GM21381 (cell line): ENCODE measurements at regions not wholly inside any gene's neighbourhood (a gene's known extent, or its start where the extent isn't known, plus 50 kb on each side); places are given as distances from the start of the nearest gene placed in this dataset.

ENCODE experiments used
- ATAC-seq: cut with Tn5 transposase; IDR thresholded peaks from one replicate; pipeline ENCODE4 v1.9.1; 2021; ENCODE audit warnings: mild to moderate bottlenecking, moderate library complexity; ENCODE audit not compliant: unreplicated experiment

DNA sequence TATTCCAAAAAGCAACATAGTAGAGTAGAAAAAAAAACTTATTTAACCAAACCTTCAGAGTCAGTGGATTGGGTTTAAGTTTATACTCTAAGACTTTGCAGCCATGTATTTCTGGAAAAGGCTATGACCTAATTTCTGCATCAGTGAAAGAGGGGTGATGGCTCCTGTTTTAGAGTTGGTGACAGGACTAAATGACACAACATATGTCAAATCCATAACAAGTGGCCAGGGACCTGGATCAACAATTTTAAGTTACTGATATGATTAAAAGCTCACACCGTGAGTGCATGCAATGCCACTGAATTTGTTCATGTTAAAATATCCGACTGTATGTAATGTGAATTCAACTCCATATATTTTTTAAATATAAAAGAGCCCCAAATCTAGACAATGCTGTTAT, 390.6 kb downstream of the TNS3 start:
- ATAC-seq = no peak

DNA sequence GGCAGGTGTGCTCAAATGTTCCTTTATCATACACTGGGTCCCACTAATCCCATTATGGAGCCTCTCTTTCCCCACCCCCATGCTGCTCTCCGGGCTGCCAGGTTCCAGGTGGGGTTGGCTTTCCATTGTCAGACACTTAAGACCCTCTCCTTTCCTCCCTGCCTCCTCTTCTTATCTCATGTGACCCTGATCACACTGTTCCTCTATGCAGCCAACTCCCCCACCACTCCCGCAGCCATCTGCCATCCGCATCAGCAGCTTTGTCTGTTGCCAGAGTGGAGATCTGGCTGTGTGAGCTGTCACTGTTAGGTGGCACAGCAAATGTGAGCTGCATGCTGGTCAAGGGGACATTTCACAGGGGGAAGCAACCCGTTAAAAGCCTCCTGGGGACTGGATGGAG, 391.4 kb downstream of the TNS3 start:
- no peak for ATAC-seq

DNA sequence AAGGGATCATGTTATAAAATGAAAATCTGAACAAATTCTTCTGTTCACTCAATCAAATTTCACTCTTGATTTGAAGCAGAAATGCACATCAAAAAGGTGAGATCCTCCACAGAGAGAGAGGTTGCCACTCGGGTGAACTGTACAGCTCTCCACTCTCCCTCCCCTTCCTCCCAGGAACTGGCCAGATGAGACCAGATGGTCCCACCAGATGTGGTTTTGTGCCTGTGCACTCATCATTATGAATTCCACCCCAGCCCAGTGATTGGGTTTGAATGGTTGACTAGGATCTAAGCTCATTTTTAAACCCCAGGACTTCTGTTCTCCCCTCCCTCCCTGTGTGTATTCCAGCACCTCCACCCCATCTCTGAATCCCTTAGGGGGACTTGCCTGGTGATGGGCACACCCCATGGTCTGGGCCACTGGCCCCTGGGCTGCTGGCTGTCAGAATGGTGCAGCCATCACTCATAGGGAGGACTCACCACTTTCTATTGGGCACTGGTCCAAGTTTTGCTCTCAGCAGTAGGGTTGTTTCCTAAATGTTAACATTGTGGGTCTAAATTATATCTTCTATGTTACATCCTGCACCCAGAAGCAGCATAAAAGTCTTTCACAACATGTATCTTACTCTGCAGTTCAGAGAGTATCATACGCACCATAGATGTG, 393.1 kb downstream of the TNS3 start:
- no peak for ATAC-seq

DNA sequence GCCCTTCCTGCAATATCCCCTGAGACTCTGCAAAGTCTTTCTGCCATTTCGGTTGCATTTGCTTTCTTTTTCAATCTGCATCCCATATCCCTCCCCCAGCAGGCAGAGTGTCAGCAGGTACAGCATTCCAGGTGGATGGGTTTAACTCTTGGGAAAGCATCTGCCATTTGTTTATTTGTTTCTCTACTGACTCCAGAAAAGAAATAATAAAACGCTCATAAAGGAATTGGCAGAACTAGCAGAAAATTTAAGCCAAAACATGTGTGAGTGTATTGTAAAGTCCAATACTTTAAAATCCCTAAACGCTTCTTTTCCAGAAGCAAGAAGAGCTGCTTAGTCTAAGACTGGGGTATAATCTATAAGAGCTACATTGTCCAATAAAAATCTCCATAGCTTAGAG, 393.8 kb downstream of the TNS3 start:
- no peak for ATAC-seq

DNA sequence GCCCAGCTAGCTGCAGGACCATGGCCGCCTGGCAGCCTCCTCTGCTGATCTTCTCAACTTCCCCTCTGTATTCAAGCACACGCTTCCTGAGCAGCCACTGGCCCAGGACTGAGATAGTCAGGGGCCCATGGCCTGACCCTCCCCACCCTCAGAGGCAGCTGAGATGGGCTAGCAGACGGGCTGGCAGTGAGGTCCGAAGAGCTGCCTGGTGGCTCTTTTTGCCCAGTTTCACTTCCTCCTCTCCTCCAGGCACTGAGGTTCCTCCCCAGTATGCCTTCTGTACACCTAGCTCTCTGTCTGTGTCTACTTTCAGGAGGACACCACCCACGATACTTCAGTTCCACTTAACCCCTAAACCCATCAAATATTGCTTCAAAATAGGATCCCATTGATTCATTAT, 395.6 kb downstream of the TNS3 start:
- ATAC-seq = peak; percentile 90

DNA sequence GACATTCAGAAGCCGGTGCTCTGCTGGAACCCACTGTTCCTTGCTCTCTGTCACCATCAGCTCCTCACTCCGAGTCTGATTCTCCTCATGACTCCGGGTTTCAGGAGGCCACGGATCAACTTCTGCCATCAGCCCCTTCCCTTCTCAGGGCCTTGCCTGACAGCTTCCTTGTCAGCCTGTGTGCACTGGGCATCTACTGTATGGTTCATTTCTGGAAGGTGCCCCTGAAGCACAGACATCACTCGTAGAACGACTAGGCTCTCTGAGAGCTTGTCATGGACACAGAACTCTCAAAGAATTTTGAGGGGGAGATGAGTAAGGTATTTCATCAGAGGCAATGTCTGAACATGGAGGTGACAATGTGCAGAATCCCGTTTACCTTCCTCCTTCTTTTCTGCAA, 396.1 kb downstream of the TNS3 start:
- ATAC-seq = peak; percentile 6

DNA sequence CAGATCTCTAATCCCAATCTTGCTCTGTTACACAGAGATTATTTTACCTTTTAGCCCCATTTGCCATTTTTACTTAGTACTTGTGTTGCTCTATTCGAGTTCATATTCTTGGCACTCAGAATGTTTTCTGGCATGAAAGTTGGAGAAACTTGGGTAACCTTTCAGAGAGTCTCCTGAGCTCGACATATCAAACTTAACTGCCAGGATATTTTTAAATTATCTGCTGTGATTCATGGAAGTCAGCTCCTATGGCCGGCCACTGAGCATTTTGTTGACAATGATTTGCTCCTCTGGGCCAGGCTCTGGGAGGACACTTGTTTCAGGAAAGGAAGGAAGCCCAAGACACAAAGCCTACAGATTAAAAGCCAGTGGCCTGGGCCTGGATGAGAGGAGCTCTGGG, 396.7 kb downstream of the TNS3 start:
- no peak for ATAC-seq

DNA sequence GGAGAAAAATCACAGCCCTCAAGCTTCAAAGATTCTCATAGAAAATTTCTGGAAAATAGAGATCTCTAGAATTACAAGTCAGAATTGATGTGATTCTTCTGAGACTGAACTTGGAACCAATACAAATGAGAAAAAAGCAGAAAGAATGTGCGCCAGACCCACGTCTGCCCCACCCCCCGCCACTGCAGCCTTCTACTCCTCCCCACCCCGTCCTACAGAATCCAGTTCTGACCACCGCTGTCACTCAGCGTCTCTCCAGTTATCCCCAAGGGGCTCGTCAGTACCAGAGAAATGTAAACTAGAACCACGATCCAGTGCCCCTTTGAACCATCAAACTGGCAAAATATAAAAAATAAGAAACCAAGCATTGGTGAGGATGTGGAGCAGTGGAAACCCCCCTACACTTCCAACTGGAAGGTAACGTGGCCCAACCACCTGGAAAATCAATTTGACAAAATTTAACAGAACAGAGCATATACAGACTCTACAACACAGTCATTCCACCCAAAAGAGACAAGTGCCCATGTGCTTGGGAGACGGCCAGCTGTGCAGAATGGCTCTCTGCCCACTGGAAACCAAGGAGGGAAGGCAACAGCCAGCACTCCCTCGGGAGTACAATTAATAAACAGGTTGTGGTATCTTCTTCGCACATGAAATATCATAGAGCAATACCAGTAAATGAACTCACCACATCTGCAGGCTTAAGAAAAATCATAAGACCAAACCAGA, 397.9 kb downstream of the TNS3 start:
- no peak for ATAC-seq

DNA sequence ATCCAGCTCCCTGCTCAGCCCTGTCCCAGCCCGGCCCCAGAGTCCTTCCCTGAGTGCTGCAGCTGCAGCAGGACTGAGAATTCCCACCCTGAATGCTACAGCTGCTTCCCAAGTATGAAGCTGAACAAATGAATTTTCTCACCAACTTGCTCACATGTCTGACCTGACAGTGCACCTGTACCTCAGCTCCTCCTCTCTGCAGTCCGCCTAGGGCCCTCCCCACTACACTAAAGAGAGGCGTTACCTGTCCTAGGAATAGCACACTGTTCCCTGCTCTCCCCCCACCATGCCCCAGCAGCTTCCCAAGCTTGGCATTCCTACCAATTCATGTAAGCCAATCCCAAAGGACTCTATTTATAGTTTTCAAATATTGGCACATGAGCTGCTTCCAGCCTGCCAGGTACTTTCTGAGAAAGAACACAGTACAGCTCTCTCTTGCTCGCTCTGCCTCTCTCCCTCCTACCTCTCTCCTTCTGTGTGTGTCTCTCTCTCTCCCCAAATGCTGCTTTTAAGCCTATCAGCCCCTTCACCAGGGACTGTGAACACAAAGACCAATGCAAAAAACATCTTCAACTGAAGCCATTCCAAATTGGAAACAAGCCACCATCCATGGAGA, 400.1 kb downstream of the TNS3 start:
- ATAC-seq = no peak

DNA sequence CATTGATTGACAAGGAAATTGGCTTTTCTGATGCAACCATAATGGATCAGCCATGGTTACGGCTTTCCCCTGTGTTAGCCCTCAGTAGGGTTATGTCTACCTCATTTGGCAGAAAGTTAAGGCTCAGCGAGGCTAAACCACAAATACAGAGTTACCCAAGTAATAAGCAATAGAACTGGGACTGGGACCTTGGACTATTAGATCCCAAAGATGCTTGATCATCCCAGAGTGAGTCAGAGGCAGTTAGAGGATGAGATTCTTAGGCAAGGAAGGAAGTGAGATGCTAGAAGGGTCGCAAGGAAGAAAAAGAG, 401.4 kb downstream of the TNS3 start:
- ATAC-seq = no peak

DNA sequence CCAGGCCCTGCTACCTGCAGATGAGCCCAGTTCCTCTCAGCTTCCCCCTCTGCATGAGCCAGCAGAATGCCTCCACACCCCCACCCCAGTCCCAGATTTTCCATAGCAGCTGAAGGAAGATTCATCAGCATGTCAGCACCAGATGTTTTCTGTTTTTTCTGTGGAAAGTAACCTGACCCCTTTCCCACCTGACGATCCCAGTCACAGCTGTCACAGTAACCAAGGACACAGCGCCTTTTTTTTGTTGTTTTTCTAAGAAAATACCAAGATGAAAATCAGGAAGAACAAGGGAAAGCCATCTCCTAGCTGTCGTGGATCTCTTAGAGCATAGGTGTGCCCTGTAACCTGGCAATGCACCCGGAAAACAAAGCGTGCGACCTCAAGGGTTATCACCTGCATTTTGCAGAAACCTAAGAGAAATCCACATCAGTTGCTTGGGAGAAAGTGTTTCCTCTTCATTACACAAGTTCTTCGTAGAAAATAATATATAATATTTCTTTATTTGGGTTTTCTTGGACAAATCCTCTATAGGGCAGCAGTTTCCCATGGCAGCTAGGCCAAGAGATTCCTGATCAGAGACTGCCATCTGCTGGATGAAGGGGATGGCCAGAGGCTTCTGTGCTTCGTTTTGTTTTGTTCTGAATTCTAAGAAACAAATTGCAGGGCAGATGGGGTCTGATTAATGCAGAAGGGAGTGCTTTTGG, 401.9 kb downstream of the TNS3 start:
- ATAC-seq = peak; percentile 67

DNA sequence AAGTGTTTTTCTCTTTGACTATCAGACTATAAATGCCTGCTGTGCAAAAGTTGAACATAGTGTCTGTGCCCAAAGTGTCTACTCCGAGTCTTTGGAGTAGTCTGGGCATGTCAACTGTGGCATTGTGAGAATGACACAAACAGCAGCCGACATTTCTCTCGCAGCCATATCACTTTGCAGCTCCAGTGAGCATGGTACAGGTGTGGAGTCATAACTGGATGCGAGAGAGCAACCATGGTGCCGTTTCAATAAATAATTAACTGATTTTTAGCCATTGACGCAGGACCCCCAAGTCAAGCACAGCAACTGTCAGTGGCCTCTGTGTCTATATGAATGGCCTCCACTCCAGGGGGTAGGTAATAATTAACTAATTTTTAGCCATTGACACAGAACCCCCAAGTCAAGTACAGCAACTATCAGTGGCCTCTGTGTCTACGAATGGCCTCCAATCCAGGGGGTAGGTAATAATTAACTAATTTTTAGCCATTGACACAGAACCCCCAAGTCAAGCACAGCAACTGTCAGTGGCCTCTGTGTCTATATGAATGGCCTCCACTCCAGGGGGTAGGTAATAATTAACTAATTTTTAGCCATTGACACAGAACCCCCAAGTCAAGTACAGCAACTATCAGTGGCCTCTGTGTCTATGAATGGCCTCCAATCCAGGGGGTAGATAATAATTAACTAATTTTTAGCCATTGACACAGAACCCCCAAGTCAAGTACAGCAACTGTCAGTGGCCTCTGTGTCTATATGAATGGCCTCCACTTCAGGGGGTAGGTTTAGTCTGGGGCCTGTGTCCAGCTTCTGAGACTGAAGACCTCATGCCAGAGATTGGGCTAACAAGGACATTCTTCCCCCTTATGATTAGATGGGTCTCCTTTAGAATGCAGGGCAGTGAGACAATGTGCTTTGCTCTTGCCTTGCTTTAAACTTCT, 409.0 kb downstream of the TNS3 start:
- peak; percentile 83 for ATAC-seq

DNA sequence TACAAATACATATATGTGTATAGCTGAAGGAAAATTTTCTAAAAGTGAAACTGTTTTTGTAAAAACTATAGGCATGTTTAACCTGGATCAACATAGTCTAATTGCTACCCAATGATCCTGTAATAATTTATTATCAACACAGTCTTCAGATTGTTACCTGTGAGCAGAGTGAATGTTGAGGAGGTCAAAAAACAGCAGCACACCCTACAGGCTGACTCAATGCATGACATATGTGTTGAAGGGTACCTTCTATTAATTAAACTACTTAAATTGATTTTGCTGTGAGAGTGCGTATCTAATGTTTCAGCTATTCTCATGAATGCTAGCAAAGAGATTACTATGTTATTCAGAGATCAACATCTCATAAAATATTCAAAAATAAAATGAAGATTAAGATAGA, 411.4 kb downstream of the TNS3 start:
- ATAC-seq = no peak

DNA sequence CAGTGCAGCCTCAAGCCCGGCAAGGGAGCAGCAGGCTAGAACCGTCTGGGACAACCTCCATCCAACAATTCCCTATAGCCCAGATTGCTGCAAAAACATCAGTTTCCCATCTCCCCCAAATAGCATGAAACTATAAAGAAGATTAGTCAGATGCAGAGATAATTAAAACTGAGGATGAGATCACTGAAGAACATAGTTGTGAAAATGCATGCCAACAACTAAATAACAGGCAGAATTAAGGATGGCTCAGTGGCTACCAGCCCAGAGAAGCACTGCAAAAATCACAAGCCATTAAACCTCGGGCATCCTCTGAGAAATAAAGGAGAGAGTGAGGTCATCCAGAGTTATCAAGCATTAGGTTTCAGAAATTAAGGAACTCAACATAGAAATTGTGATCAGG, 427.1 kb downstream of the TNS3 start:
- no peak for ATAC-seq

DNA sequence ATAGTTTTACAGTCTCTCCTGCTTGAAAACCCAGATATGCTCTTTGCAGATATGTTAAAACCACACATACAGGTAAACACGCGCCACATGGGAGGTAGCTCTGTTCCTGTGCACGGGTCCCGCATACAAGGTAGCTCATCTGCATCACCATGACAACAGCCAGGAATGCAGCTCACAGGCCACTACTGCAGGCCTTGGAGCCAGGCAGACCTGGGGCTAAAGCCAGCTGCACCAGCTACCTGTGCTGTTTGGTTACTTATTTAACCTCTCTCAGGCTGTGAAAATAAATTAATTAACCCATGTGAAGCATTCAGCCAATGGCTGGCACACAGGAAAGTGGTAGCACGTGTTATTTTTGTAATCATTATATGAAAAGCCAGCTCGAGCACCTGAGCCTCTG, 428.3 kb downstream of the TNS3 start:
- no peak for ATAC-seq

DNA sequence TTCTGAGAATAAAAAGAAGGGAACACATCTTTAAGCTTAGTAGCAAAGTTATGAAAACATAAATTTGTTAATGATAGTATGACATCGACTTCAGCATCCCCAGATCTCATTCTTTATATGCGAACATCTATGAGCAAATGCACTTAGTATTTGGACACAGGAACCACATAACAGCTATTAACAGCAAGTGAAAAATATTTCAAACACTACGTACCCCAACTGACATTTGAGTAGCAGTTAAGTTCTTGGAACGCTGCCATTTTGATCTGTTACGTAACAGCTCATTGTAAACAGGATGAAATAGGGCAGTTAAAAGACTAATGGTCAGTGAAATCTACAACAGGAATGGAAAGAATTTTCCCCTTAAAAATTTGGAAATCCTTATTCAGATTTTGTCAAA, 428.9 kb downstream of the TNS3 start:
- ATAC-seq = no peak

DNA sequence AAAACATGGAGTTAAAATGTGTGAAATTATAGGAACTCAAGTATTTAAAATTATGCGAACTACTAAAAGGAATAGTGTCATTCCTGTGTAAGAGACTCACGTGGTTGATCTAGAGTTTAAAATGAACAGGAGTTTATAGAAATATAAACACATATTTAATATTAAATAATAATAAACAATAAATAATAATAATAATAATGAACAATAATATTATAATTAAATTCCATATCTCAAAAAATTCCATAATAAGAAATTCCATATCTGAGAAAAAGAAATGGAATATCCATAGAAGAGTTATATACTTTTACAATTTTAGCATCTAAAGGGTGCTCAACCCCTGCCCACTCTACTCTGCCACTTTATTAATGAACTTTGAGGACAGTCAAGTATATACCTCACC, 429.6 kb downstream of the TNS3 start:
- ATAC-seq = no peak

DNA sequence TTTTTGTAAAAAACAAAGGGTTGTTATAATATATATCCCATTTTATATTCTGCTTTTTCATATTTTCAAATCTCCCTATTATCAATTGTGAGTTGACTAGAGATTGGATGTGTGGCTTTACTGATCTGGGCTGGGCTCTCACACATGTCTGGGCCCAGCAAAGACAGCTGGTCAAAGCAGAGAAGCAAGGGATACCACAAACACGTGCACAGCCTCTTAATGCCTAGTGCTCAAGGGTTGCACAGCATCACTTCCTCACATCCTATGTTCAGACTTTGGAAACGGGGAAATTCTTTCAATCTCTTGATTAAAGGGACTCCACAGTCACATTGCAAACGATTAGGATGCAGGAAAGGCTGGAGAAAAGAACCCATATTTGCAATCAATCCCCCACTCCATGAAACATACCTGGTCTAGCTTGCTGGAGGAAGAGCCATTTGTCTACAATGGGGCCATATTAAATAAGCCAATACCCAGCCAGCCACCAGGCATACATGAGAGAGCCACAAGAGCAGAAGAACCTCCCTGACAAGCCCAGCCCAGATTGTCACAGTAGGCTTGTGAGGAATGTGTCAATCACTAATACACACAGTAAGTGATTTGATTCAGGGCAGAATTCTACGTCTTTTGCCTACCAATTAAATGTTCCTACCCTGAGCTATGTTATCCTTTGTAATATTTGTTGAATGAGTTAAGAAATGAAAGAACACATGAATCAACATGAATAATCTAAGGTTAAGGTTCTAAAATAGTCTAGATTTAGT, 431.2 kb downstream of the TNS3 start:
- no peak for ATAC-seq

DNA sequence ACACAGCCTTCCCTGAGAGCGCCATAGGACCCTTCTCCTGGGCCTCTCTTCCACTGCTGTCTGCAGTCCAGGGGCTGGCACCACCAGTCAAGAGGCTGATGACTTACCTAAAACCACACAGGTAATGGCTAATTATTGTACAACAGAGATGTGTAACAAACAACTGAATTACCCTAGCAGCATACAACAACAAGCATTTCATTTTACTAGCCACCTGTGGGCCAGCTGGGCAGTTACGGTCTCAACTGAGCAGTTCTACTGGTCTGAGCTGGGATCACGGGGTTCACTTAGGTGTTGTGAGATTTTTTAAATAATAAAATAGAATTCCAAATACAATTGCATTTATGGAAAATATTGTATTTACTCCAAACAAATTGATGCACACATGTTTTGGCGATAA, 431.9 kb downstream of the TNS3 start:
- no peak for ATAC-seq

DNA sequence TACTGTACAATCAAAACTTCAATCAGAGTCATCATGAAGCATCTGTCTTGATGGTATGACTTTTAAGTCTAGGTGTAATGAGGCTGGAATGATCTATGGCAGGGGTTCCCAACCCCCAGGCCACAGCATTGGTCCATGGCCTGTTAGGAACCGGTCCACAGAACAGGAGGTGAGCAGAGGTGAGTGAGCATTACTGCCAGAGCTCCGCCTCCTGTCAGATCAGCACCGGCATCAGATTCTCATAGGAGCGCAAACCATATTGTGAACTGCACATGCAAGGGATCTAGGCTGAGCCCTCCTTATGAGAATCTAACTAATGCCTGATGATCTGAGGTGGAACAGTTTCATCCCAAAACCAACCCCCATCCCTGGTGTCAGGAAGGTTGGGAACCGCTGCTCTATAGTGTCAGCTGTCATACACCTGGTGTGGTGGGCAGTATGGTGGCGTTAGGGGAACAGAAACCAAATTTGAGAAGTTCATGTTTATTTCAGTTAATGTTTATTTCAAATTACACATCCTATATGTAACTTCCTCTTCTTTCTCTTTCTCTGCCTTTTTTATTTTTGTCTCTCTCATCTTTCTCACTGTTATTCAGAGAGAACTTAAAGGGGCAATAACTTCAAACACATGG, 432.6 kb downstream of the TNS3 start:
- ATAC-seq = no peak
